Stimulated activated CD4-positive, alpha-beta T cell treated with anti-CD3 and anti-CD28 coated beads, Interleukin-15, amount 100 ng/mL, for 48 hours (primary cell): ENCODE measurements at regions not wholly inside any gene's neighbourhood (a gene's known extent, or its start where the extent isn't known, plus 50 kb on each side); places are given as distances from the start of the nearest gene placed in this dataset.
"Not testable (repeated sequence)": the region's sequence is repeated elsewhere in the genome, so short reads cannot be mapped to it uniquely, and the experiment has no call there.

ENCODE experiments used
- DNase-seq, 2 donors: peaks; one replicate each; pipeline ENCODE4 v3.0.0-alpha.2; 2020; ENCODE audit warnings: low read depth in 2 of 2

- DNase-seq: no peak
These were observed 689.6 kb downstream of the USP25 start for GRCh38 chr21:16419188-16419921.

GRCh38 chr21:16420031-16420724 lies 690.4 kb downstream of the USP25 start:
- DNase-seq: no peak

GRCh38 chr21:16421007-16421406 lies 691.2 kb downstream of the USP25 start:
- no peak for DNase-seq

GRCh38 chr21:16421965-16422364 lies 692.2 kb downstream of the USP25 start:
- DNase-seq: no peak

- no peak for DNase-seq
These were observed 692.9 kb downstream of the USP25 start for GRCh38 chr21:16422702-16423101.

- DNase-seq: no peak
These were observed 694.1 kb downstream of the USP25 start for GRCh38 chr21:16423921-16424320.

GRCh38 chr21:16424331-16424751 lies 694.6 kb downstream of the USP25 start:
- DNase-seq: no peak

GRCh38 chr21:16425376-16425775 lies 695.6 kb downstream of the USP25 start:
- no peak for DNase-seq

GRCh38 chr21:16426936-16427335 lies 697.2 kb downstream of the USP25 start:
- DNase-seq: no peak

GRCh38 chr21:16427587-16428087 lies 697.9 kb downstream of the USP25 start:
- no peak for DNase-seq

- DNase-seq: no peak
These were observed 707.8 kb downstream of the USP25 start for GRCh38 chr21:16437586-16437985.

- DNase-seq: no peak
These were observed 709.0 kb downstream of the USP25 start for GRCh38 chr21:16438761-16439160.

- no peak for DNase-seq
These were observed 712.0 kb downstream of the USP25 start for GRCh38 chr21:16441789-16442188.

GRCh38 chr21:16454399-16454798 lies 724.6 kb downstream of the USP25 start:
- DNase-seq: no peak

- DNase-seq: no peak
These were observed 725.7 kb downstream of the USP25 start for GRCh38 chr21:16455526-16455925.

GRCh38 chr21:16455978-16456377 lies 726.2 kb downstream of the USP25 start:
- DNase-seq: no peak

- DNase-seq: no peak
These were observed 727.7 kb downstream of the USP25 start for GRCh38 chr21:16457498-16457897.

GRCh38 chr21:16460936-16461335 lies 731.2 kb downstream of the USP25 start:
- DNase-seq: no peak

- DNase-seq: not testable (repeated sequence)
These were observed 734.6 kb downstream of the USP25 start for GRCh38 chr21:16464211-16464889.

GRCh38 chr21:16468184-16468583 lies 738.4 kb downstream of the USP25 start:
- DNase-seq: no peak

- no peak for DNase-seq
These were observed 744.2 kb downstream of the USP25 start for GRCh38 chr21:16473988-16474387.

- DNase-seq: no peak
These were observed 746.5 kb downstream of the USP25 start for GRCh38 chr21:16476056-16476825.
